ENCODE measurements at regions not wholly inside any gene's neighbourhood (a gene's known extent, or its start where the extent isn't known, plus 50 kb on each side); places are given as distances from the start of the nearest gene placed in this dataset.
A peak's percentile ranks its signal among the peaks of the same experiment; 100 is the strongest.

GRCh38 chr1:29513357-29513756, 277.0 kb downstream of the PTPRU start:
- DNase-seq (no peak), ATAC-seq (replicated peaks) (peak; percentile 49 to 59)
- Mint-ChIP-seq H3K4me3 (no peak overlapping the region), H3K36me3 (no peaks in the 10 kb centered on the region), H3K9me3 (peaks cover 5 to 7% of the 10 kb centered on the region in 2 donors), H3K27me3 (peaks cover 0 to 13% of the 10 kb centered on the region in 2 donors), H3K4me1 (no peaks in the 10 kb centered on the region), H3K27ac (no peak overlapping the region)

GRCh38 chr1:29511436-29511835, 275.1 kb downstream of the PTPRU start:
- Mint-ChIP-seq H3K36me3 (no peaks in the 10 kb centered on the region), H3K27ac (no peak overlapping the region), H3K27me3 (peaks cover 8 to 14% of the 10 kb centered on the region in 2 donors), H3K4me1 (no peaks in the 10 kb centered on the region), H3K4me3 (no peak overlapping the region), H3K9me3 (peaks cover 5 to 7% of the 10 kb centered on the region in 2 donors)
- no peak for ATAC-seq (replicated peaks)
- DNase-seq = no peak

GRCh38 chr1:29508458-29509107, 272.3 kb downstream of the PTPRU start:
- no peak overlapping the region for H3K27ac Mint-ChIP-seq
- peaks cover 5 to 7% of the 10 kb centered on the region in 2 donors for H3K9me3 Mint-ChIP-seq
- no peak for ATAC-seq (replicated peaks)
- H3K4me1 Mint-ChIP-seq = no peaks in the 10 kb centered on the region
- H3K27me3 Mint-ChIP-seq = peaks cover 22 to 25% of the 10 kb centered on the region in 2 donors
- no peak for DNase-seq
- H3K4me3 Mint-ChIP-seq = no peak overlapping the region
- H3K36me3 Mint-ChIP-seq = no peaks in the 10 kb centered on the region

- DNase-seq = no peak
- Mint-ChIP-seq H3K9me3 (peaks cover 3 to 4% of the 10 kb centered on the region in 2 donors), H3K4me3 (no peak overlapping the region), H3K27me3 (peaks cover 27 to 34% of the 10 kb centered on the region in 2 donors), H3K36me3 (no peaks in the 10 kb centered on the region), H3K27ac (no peak overlapping the region), H3K4me1 (no peaks in the 10 kb centered on the region)
- ATAC-seq (replicated peaks) = no peak
Measured at GRCh38 chr1:29506678-29507225, 270.4 kb downstream of the PTPRU start.

- no peaks in the 10 kb centered on the region for H3K9me3 Mint-ChIP-seq
- no peak for DNase-seq
- H3K4me1 Mint-ChIP-seq = no peaks in the 10 kb centered on the region
- no peak overlapping the region for H3K4me3 Mint-ChIP-seq
- H3K36me3 Mint-ChIP-seq = no peaks in the 10 kb centered on the region
- peaks cover 27 to 34% of the 10 kb centered on the region in 2 donors for H3K27me3 Mint-ChIP-seq
- no peak overlapping the region for H3K27ac Mint-ChIP-seq
- no peak for ATAC-seq (replicated peaks)
Measured at GRCh38 chr1:29505532-29506220, 269.4 kb downstream of the PTPRU start.

- Mint-ChIP-seq H3K4me3 (no peak overlapping the region), H3K36me3 (no peaks in the 10 kb centered on the region), H3K27me3 (peaks cover 28 to 36% of the 10 kb centered on the region in 2 donors), H3K4me1 (no peaks in the 10 kb centered on the region), H3K9me3 (no peaks in the 10 kb centered on the region), H3K27ac (no peak overlapping the region)
- ATAC-seq (replicated peaks) (no peak), DNase-seq (no peak)
Measured at GRCh38 chr1:29504709-29505410, 268.5 kb downstream of the PTPRU start.

GRCh38 chr1:29504196-29504595, 267.9 kb downstream of the PTPRU start:
- no peaks in the 10 kb centered on the region for H3K36me3 Mint-ChIP-seq
- DNase-seq (no peak), ATAC-seq (replicated peaks) (no peak)
- H3K9me3 Mint-ChIP-seq = no peaks in the 10 kb centered on the region
- no peak overlapping the region for H3K4me3 Mint-ChIP-seq
- no peak overlapping the region for H3K27ac Mint-ChIP-seq
- no peaks in the 10 kb centered on the region for H3K4me1 Mint-ChIP-seq
- peaks cover 34 to 42% of the 10 kb centered on the region in 2 donors for H3K27me3 Mint-ChIP-seq

- Mint-ChIP-seq H3K36me3 (no peaks in the 10 kb centered on the region), H3K27ac (no peak overlapping the region), H3K27me3 (peaks cover 44 to 53% of the 10 kb centered on the region in 2 donors), H3K4me3 (no peak overlapping the region), H3K9me3 (no peaks in the 10 kb centered on the region), H3K4me1 (no peaks in the 10 kb centered on the region)
- ATAC-seq (replicated peaks) = no peak
- DNase-seq = no peak
Measured at GRCh38 chr1:29502911-29503840, 266.9 kb downstream of the PTPRU start.

GRCh38 chr1:29502225-29502910, 266.0 kb downstream of the PTPRU start:
- H3K27me3 Mint-ChIP-seq = peaks cover 48 to 57% of the 10 kb centered on the region in 2 donors

GRCh38 chr1:29501227-29501976, 265.1 kb downstream of the PTPRU start:
- Mint-ChIP-seq H3K4me1 (no peaks in the 10 kb centered on the region), H3K36me3 (peaks cover 0 to 5% of the 10 kb centered on the region in 2 donors), H3K4me3 (no peak overlapping the region), H3K27me3 (peaks cover 52 to 62% of the 10 kb centered on the region in 2 donors), H3K27ac (no peak overlapping the region), H3K9me3 (peaks cover 4 to 5% of the 10 kb centered on the region in 2 donors)
- ATAC-seq (replicated peaks) (no peak), DNase-seq (no peak)

More at GRCh38 chr1:29502225-29502910, 266.0 kb downstream of the PTPRU start:
- H3K9me3 Mint-ChIP-seq = no peaks in the 10 kb centered on the region
- H3K4me3 Mint-ChIP-seq = no peak overlapping the region
- H3K4me1 Mint-ChIP-seq = no peaks in the 10 kb centered on the region
- DNase-seq (no peak), ATAC-seq (replicated peaks) (no peak)
- H3K27ac Mint-ChIP-seq = no peak overlapping the region
- H3K36me3 Mint-ChIP-seq = no peaks in the 10 kb centered on the region

- H3K36me3 Mint-ChIP-seq = peaks cover 0 to 6% of the 10 kb centered on the region in 2 donors
Measured at GRCh38 chr1:29500651-29501050, 264.3 kb downstream of the PTPRU start.

GRCh38 chr1:29500041-29500440, 263.7 kb downstream of the PTPRU start:
- Mint-ChIP-seq H3K36me3 (peaks cover 0 to 6% of the 10 kb centered on the region in 2 donors), H3K27me3 (peaks cover 46 to 62% of the 10 kb centered on the region in 2 donors), H3K27ac (no peak overlapping the region), H3K4me3 (no peak overlapping the region), H3K4me1 (no peaks in the 10 kb centered on the region), H3K9me3 (peaks cover 9% of the 10 kb centered on the region in 2 donors)
- DNase-seq = no peak
- no peak for ATAC-seq (replicated peaks)

More at GRCh38 chr1:29500651-29501050, 264.3 kb downstream of the PTPRU start:
- ATAC-seq (replicated peaks) (no peak), DNase-seq (no peak)
- Mint-ChIP-seq H3K9me3 (peaks cover 9% of the 10 kb centered on the region in 2 donors), H3K27ac (no peak overlapping the region), H3K27me3 (peaks cover 49 to 63% of the 10 kb centered on the region in 2 donors), H3K4me3 (no peak overlapping the region), H3K4me1 (no peaks in the 10 kb centered on the region)
